Retina (tissue), 1 donor: ENCODE measurements at regions not wholly inside any gene's neighbourhood (a gene's known extent, or its start where the extent isn't known, plus 50 kb on each side); places are given as distances from the start of the nearest gene placed in this dataset.
"Not testable (repeated sequence)": the region's sequence is repeated elsewhere in the genome, so short reads cannot be mapped to it uniquely, and the experiment has no call there.

Experiments
- DNase-seq: peaks from one replicate; pipeline ENCODE4 v3.0.0-alpha.2; 2016

DNA sequence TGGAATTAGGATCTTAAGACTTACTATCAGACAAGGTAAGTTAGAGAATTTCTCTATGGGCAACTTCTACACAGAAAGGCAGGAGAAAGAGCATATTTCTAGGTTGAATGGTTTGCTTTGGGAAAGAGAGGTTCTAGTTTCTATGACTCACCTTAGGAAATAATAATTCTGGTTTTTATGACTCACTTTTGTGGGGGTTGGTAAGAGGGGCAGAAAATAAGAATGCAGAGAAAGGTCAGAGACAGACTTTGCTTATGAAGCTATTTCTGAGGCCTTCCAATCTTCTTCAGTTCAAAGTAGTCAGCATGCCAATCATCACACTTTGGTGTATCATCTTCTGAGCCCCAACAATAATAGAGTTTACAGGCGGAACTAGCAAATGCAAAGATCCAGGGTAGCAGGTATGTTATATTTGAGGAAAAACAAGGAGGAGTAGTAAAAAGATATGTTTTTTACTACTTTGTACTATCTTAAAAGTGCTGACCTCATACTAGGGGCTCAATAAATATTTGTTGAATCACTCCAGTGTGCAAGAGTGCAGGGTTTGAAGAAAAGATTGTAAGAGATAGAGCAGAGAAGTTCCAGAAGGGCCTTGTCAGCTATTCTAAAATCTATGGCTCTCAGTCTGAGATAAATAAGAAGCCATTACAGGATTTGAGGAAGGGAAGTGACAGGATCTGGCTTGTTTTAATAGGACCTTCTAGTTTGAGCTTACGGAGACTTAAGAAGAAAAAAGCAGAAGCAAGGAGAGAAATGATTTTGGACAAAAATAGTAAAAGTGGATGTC is 56.7 kb upstream of the LRFN5 start:
- no peak for DNase-seq

DNA sequence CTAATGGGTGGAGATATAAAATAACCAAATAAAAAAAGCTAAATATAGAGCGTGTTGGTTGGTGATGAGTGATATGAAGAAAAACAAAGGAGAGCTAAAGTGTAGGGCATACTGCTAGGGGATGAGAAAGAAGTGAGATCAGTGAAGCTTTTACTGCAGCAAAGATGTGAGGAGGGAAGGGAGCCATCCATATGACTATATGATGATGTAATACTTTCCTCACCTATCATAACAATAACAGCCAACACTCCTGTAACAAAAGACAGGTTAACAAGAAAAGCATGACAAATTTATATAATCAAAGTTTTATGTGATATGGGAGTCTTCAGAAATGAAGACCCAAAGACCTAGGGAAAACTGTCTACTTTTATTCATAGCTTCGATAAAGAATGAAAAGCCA is 57.4 kb upstream of the LRFN5 start:
- no peak for DNase-seq

DNA sequence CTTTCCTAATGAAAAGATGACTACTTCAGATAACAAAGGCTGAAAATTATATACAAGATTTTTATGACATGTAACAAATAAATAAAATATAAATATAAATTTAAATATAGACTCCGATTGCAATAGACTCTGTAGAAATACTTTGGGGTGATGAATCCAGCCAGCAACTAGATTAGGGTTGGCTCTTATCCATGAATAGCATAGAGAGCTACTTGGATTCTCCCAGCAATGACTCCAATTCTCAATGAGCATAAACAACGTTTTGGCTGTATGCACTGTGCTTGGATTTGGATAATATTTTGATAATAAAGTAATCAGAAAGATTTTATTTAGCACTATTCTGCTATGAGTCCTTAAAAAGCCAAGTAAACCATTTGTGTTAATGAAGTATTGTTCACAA is 58.0 kb upstream of the LRFN5 start:
- no peak for DNase-seq

DNA sequence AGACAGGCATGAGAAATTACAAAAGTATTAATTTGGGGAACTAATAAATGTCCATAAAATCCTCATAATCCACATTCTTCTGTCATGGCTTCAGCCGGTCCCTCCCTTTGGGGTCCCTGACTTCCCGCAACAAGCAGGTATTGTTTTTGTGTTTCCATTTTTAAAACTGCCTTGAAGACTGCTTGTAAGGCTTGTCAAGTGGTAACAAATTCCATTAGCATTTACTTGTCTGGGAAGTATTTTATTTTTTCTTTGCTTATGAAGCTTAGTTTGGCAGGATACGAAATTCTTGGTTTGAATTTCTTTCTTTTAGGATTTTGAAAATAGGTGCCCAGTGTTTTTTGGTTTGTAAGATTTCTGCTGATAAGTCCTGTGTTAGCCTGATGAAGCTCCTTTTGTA is 65.3 kb upstream of the LRFN5 start:
- DNase-seq, result no peak

DNA sequence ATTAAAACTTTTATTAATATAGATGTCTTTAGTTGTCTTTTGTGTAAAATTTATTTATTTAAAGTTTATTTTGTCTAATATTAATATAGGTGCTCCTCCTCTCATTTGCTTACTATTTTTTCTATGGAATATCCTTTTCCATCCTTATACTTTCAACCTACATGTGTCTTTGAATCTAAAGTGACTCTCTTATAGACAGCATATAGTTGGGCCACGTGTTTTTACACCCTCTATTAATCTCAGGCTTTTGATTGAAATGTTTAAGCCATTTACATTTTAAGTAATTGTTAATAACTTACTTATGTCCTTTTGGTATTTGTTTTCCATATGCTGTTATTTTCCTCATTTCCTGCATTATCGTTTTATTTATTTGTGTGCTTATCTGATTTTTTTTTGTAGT is 74.4 kb upstream of the LRFN5 start:
- no peak for DNase-seq

DNA sequence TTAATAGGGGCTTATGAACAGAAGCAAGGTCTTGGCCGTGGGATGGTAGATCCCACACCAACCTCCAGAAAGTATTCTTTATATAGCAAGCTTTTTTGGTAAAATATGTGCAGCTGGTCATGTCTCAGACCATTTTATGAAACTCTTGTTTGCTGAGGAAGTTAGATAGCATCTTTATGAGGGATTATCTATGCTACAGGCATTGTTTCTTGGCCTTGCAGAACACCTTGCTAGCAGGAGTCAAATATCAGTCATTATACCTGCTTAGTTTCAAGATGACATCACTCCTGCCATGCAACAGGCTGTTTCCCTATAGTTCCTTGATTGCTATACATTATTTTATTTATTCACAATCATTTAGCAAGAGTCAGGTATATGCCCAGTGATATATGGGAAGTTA is 84.8 kb upstream of the LRFN5 start:
- no peak for DNase-seq

DNA sequence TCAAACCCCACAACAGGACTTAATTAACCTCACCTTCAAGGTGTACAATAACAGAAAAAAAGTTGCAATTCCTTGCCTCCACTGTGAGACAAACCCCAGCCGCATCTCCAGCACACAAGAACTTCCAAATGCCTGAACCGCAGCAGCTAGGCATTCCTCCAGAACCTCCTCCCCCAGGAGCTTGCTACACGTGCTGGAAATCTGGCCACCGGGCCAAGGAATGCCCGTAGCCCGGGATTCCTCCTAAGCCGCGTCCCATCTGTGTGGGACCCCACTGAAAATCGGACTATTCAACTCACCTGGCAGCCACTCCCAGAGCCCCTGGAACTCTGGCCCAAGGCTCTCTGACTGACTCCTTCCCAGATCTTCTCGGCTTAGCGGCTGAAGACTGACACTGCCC is 88.6 kb upstream of the LRFN5 start:
- not testable (repeated sequence) for DNase-seq

DNA sequence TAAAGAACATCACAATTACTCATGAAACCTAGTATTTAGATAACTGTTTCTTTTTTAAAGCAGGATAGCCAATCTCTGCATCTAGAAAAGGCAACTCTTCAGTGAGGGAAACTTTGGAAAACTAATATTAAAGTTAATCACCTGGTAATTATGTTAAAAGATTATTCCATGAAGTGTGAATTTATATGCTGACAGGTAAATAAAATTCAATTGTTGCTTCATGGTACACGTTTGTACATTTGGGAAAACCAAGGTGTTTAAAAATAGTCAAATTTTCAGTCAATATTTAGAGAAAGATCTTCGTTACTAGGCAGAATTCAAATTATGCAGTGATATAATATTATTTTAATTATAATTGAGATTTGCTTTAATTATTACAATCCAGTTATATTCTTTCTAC is 100.1 kb upstream of the LRFN5 start:
- DNase-seq, result no peak

DNA sequence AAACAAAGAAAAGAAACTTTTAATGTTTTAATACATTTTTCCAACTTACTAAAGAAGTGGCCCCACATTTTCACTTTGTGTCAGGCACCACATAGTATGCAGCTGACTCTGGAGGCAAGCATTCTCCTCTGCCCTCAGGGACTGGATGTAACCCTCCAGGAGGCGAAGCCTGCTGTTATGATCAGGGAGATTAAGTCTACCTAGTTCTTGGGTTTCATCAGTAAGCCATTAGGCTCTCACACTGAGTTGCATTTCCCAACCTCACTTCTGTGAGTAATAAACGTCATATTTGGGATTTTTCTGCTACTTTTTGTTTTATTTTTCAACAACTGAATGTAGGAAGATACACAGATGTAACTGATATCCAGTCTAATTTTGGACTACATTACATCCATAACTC is 101.2 kb upstream of the LRFN5 start:
- no peak for DNase-seq

DNA sequence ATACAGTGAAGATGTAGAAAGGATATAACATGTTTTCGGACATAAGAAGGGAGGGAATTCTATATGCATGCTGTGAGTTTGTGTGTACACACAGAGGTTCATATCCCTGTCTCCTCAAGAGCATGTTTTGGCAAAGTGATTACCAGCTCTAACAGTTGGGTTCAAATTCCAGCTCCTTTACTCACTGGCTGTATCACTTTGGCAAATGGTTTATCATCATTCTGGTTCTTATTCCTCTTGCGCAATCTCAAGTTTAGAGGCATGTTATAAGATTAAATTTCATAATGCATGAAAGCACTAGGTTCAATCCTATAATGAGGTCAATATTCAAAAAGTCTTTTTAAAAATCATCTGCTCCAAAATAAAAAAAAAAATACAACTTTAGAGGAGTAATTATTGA is 107.7 kb upstream of the LRFN5 start:
- no peak for DNase-seq

DNA sequence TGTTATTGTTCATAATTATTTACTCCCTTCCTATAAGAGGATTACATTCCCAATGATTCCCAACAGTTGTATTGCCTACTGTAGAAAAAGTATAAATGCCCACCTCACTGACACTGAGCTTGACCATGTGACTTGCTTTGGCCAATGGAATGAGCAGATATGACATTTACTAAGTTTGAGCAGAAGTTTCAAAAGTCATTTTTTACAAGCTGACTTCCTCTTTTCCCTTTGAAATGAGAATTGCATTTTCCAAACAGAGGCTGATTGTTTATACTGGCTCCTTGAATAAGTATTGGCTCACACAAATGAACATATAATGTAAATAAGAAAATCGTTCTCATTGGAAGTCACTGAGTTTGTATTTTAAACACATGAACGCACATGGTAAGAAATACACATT is 116.4 kb upstream of the LRFN5 start:
- no peak for DNase-seq

DNA sequence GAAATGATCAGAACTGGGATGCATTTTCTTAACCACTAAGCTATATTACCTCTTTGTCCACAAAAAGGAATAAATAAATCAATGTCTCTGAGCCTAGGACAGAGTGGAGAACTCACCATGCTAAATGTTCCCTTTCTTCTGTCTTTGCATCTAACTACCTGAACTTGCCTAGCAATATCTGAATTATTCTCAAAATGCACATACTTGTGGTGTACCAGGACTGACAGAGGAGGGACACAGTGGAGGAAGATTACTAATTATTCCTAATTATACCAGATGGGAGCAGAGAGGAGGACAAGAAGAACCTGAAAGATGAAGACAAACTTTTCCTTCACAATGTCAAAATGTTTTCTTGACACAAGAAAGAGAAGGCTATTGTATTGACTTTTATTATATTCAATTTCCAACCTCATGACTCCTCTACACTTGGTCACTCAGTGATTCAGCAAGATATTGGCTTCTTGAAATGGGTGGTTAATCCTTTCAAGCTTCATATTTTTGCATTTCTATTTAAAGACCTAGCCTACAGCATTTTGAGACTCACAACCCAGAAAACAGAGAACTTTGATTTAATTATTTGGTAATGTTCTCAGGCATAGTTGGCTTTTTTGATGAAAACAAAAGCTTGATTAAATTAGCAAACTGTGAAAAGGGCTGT is 117.2 kb upstream of the LRFN5 start:
- no peak for DNase-seq

DNA sequence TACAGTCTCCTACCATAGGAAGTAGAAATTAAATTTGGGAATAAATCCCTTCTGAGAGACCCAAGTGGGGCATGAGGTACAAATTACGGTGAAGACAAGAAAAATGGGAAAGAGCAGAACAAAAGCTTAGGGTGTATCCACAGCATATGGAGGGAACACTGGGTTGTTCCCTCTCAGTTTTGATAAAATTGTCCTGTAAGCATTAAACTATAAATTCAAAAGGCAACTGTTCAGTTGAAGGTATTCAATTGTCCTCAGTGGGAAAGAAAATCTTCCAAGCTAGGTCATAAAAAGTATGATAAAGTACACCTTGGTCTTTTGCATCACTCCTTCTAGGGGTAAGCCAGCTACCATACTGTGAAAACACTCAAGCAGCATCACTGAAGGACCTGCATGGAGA is 118.3 kb upstream of the LRFN5 start:
- DNase-seq, result no peak

DNA sequence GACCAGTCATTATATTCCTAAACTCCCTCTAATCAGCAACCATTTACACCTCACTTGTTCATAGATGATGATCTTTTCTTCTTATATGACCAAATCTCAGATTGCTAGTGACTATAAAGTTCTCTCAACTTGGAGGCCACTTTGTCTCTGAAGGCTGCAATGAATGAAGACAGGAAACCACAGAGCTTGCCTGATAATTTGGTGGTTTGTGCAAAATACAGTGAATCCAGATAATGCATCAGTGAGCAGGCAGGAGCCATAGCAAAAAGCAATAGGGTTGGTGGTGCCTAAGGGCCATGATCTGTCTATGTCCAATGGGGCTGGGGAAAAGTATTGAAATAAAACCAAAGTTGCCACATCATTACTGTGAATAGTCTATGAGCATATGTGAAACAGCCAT is 123.8 kb upstream of the LRFN5 start:
- no peak for DNase-seq

DNA sequence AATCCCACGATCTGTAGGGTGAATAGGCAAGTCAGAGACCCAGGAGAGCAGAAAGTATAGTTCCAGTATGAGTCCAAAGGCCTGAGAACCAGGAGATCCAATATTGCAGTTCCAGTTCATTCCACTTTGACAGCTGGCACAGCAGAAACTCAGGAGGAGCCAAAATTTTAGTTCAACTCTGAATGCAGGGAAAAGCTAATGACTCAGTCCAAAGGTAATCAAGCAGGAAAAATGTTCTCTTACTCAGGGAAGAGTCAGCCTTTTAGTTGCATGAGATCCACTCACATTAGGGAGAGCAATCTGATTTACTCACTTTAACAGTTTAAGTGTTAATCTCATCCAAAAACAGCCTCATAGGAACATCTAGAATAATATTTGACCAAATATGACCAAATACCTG is 130.2 kb upstream of the LRFN5 start:
- DNase-seq, result no peak

DNA sequence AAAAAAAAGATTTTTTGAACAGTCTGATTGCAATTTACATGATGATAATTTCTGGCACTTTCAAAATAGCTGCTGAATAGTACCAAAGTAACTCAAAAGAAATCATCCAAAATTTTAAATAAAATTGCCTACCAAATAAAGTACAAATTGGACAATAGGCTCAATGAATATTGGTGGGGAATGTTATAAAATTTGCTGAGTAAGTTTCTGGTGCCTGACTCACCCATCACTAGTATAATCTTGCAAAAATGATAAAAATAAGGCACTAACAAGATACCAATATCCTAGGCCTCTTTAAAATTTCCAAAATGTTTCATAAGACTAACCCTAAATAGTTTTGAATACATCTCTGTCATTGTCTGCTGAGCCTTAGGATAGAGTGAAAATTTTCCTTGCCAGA is 145.3 kb upstream of the LRFN5 start:
- DNase-seq, result no peak

DNA sequence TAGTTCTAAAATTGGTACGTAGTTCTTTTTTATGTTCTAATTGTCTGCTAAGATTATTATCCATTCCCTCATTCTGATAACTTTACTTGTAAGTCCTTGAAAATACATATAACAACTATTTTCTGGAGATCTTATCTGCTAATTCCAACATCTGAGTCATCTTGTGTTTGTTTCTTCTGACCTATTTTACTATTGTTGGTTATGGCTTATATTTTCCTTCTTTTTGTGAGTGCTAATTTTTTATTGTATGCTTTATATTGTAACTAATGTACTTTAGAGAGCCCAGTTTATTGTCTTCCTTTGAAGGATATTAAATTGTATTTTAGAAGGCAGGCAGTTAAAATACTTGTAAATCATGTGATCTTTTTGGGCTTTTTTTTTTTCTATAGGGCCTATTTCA is 149.3 kb upstream of the LRFN5 start:
- DNase-seq, result no peak

DNA sequence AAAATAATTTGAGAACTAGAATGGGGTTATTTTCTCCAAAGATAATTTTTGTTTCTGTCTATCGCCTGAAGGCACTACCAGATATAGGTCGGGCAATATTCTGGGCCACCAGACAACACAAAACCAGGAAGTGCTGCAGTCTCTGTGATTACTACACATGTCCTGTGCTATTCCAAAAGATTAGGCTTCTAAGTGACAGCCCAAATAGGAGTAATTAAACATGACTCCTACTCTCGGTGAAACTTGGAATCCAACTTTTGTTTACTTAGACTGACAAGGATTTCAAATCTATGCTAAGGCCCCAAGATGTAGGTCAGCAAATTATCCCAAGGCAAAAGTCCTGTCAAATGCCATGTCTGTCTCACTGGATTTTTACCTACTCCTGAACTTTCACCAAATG is 157.6 kb upstream of the LRFN5 start:
- DNase-seq, result no peak

DNA sequence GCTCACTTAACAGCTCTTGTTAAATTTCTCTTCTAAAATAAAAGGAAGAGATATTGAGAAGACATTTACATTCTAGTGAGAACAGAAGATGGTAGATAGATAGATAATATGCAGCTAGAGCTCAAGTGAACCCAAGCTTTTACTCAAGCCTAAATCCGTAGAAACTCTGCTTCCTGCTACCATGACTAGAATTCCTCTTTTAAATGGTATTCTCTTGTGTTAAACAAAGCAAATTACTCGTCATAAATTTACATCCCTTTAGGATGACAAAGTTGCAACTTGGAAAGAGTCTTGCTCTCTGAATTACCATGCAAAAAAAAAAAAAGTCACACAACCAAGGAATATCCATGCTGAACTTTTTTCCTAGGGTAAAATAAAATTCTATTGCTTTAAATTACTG is 160.7 kb upstream of the LRFN5 start:
- DNase-seq, result no peak

DNA sequence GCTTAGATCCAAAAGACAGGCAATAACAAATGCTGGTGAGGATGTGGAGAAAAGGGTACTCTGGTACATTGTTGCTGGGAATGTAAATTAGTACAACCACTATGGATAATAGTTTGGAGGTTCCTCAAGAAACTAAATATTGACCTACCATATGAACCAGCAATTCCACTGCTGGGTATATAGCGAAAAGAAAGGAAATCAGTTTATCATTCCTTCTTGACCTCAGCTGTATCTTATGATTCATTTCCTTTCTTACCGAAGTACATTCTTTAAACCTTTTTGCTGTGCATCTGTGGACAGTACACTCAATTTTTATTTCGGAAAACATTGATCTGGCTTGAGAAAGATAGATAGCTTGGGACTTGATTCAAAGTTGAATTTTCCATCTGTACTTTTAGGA is 183.2 kb upstream of the LRFN5 start:
- no peak for DNase-seq

DNA sequence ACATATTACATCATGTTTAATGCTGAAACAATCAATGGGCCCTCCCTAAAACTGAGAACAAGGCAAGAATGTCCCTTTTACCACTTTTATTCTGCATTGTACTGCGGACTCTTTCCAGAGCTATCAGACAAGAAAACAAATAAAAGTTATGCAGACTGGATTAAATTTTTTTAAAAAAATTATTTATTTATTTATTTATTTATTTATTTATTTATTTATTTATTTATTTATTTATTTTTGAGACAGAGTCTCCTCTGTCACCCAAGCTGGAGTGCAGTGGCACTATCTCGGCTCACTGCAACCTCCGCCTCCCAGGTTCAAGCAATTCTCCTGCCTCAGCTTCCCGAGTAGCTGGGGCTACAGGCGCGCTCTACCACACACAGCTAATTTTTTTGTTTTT is 185.4 kb upstream of the LRFN5 start:
- DNase-seq, result not testable (repeated sequence)

DNA sequence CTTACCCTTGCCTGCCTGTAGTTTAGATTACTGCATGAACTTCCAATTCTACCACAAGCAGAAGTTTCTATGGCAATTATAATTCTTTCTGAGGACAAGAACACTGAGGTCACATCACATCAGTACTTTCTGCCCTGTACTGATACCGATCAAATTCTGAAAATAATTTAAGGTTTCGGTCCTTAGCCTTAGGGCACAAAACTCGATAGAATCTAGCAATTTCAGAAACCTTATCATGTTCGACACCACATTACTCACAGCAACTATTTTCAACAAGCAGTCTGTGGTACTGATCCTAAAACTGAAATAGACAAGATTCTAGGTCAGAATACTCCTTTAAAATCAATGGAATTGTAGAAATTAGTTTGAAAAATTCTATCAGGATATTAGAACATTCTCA is 187.0 kb upstream of the LRFN5 start:
- DNase-seq, result no peak

DNA sequence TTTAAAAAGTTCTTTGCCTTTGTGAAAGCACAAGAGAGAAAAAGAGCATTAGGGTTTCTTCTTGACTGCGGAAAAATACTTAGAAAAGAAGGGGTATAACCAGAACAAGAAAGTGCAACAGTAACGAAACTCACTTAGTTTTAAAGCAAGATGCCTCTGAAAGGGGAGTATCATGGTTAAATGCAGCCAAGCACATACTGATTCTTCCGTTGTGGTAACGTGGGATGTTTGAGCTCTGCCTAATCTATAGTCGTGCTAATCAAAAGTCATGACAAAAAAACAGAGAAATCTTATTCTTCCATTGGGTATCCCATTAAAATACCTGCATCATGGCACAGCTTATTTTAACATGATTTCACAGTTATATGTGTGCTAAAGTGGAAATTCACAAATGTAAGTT is 187.8 kb upstream of the LRFN5 start:
- DNase-seq, result no peak

DNA sequence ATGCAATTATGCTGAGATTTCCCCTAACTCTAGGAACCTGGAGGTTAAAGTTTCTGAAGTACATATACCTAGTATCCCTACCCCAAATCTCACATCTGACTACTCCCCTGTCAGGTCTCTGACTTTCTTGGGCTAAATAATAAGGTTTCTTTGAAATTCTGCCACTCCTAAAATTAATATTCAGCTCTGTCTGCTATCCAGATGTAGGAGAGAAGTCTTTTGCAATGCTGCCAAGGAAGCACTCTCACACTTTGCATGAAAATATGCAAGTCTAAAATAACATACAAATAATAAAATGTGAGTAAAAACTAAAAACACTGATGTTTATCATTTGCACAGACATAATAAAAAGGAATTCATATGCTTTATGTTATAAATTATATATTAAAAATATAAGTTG is 196.9 kb upstream of the LRFN5 start:
- no peak for DNase-seq

DNA sequence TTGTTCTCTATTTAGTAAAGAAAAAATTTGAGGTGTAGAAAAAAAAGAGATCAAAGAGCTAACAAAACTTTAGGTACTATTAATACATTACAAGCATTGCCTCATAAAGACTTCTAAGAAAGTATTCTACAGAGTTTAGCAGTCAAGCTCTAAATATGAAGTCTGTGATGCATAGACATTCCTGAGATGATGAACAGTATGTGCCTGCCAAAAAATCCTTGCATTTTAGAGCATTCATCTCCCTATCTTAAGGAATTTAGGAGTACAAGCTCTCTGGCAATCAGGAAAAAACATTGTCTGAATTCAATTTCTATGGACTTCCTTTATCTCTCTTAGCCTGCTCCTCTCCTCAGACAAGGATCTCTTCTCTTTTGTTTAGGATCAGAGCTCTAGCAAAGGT is 202.6 kb upstream of the LRFN5 start:
- DNase-seq, result no peak
